ACC112 (cell line): ENCODE measurements at regions not wholly inside any gene's neighbourhood (a gene's known extent, or its start where the extent isn't known, plus 50 kb on each side); places are given as distances from the start of the nearest gene placed in this dataset.

Source experiments
- H2AFZ ChIP-seq: fragments of 200-600 bp; sonication (generic); one replicate; pipeline ENCODE4 v1.6.0; 2017; ENCODE audit warnings: antibody characterized with exemption, low read length; ENCODE audit not compliant: unreplicated experiment
- H3K27ac ChIP-seq: fragments of 200-600 bp; sonication (generic); 2 replicates; pipeline ENCODE4 v1.5.1; 2014; ENCODE audit warnings: low read depth, mild to moderate bottlenecking, antibody characterized with exemption, low read length, moderate library complexity
- H3K27me3 ChIP-seq: fragments of 200-600 bp; sonication (generic); 2 replicates; pipeline ENCODE4 v1.6.1; 2014; ENCODE audit warnings: mild to moderate bottlenecking, antibody characterized with exemption, low read length, moderate library complexity, mixed read lengths; ENCODE audit not compliant: insufficient read depth
- H3K36me3 ChIP-seq: fragments of 200-600 bp; sonication (generic); 2 replicates; pipeline ENCODE4 v1.6.1; 2016; ENCODE audit warnings: mild to moderate bottlenecking, antibody characterized with exemption, low read length, moderate library complexity, mixed read lengths; ENCODE audit not compliant: insufficient read depth
- H3K4me1 ChIP-seq: fragments of 200-600 bp; sonication (generic); one replicate; pipeline ENCODE4 v1.6.1; 2016; ENCODE audit warnings: low read length, mixed read lengths; ENCODE audit not compliant: insufficient read depth, unreplicated experiment, control insufficient read depth
- H3K4me3 ChIP-seq: fragments of 200-600 bp; sonication (generic); 2 replicates; pipeline ENCODE4 v1.5.1; 2014; ENCODE audit warnings: mild to moderate bottlenecking, low read depth, low read length
- H3K79me2 ChIP-seq: fragments of 200-600 bp; sonication (generic); one replicate; pipeline ENCODE4 v1.6.0; 2016; ENCODE audit warnings: low read length; ENCODE audit not compliant: control insufficient read depth, unreplicated experiment, insufficient read depth

GRCh38 chr2:74735009-74735408 is 81.0 kb downstream of the SEMA4F start:
- H3K27me3 ChIP-seq, result no peaks in the 10 kb centered on the region
- peak overlapping the region; percentile 91 for H2AFZ ChIP-seq
- peaks cover 3% of the 10 kb centered on the region; the same call in 1 of the 2 replicates for H3K36me3 ChIP-seq
- H3K4me3 ChIP-seq, result no peak overlapping the region
- no peaks in the 10 kb centered on the region for H3K79me2 ChIP-seq
- peak overlapping the region; percentile 40 for H3K27ac ChIP-seq
- peaks cover 24% of the 10 kb centered on the region for H3K4me1 ChIP-seq

GRCh38 chr2:74735564-74735963 is 81.5 kb downstream of the SEMA4F start:
- Histone ChIP-seq H3K36me3 (peaks cover 3% of the 10 kb centered on the region; the same call in 1 of the 2 replicates), H2AFZ (peak overlapping the region; percentile 91)

GRCh38 chr2:74736589-74736988 is 82.5 kb downstream of the SEMA4F start:
- Histone ChIP-seq H2AFZ (no peak overlapping the region), H3K4me3 (no peak overlapping the region), H3K79me2 (no peaks in the 10 kb centered on the region), H3K27ac (no peak overlapping the region), H3K36me3 (peaks cover 3% of the 10 kb centered on the region; the same call in 1 of the 2 replicates), H3K27me3 (no peaks in the 10 kb centered on the region), H3K4me1 (peaks cover 38% of the 10 kb centered on the region)

More at GRCh38 chr2:74735564-74735963, 81.5 kb downstream of the SEMA4F start:
- peak overlapping the region; percentile 40 for H3K27ac ChIP-seq
- H3K79me2 ChIP-seq, result no peaks in the 10 kb centered on the region
- no peak overlapping the region for H3K4me3 ChIP-seq
- no peaks in the 10 kb centered on the region for H3K27me3 ChIP-seq
- peaks cover 29% of the 10 kb centered on the region for H3K4me1 ChIP-seq

GRCh38 chr2:74738586-74738985 is 84.5 kb downstream of the SEMA4F start:
- Histone ChIP-seq H3K4me3 (no peak overlapping the region), H3K27me3 (no peaks in the 10 kb centered on the region), H3K4me1 (peaks cover 49% of the 10 kb centered on the region), H2AFZ (no peak overlapping the region), H3K36me3 (peaks cover 3% of the 10 kb centered on the region; the same call in 1 of the 2 replicates), H3K27ac (no peak overlapping the region), H3K79me2 (no peaks in the 10 kb centered on the region)

GRCh38 chr2:74739129-74739528 is 85.1 kb downstream of the SEMA4F start:
- H3K4me1 ChIP-seq, result peaks cover 49% of the 10 kb centered on the region
- no peak overlapping the region for H2AFZ ChIP-seq
- no peaks in the 10 kb centered on the region for H3K27me3 ChIP-seq
- no peak overlapping the region for H3K27ac ChIP-seq
- H3K79me2 ChIP-seq, result no peaks in the 10 kb centered on the region
- no peak overlapping the region for H3K4me3 ChIP-seq
- H3K36me3 ChIP-seq, result peaks cover 3% of the 10 kb centered on the region; the same call in 1 of the 2 replicates

GRCh38 chr2:74739733-74740241 is 85.7 kb downstream of the SEMA4F start:
- no peaks in the 10 kb centered on the region for H3K27me3 ChIP-seq
- H2AFZ ChIP-seq, result no peak overlapping the region
- H3K79me2 ChIP-seq, result no peaks in the 10 kb centered on the region
- H3K4me1 ChIP-seq, result peaks cover 49% of the 10 kb centered on the region
- no peak overlapping the region for H3K4me3 ChIP-seq
- H3K36me3 ChIP-seq, result peaks cover 3% of the 10 kb centered on the region; the same call in 1 of the 2 replicates
- peak overlapping the region; percentile 85; the same call in 1 of the 2 replicates for H3K27ac ChIP-seq

- no peaks in the 10 kb centered on the region for H3K27me3 ChIP-seq
- H3K4me1 ChIP-seq, result peaks cover 43% of the 10 kb centered on the region
- no peaks in the 10 kb centered on the region for H3K79me2 ChIP-seq
- peaks cover 3% of the 10 kb centered on the region; the same call in 1 of the 2 replicates for H3K36me3 ChIP-seq
- H2AFZ ChIP-seq, result peak overlapping the region; percentile 32
- H3K27ac ChIP-seq, result peak overlapping the region; percentile 85
- H3K4me3 ChIP-seq, result peak overlapping the region; percentile 53; the same call in 1 of the 2 replicates
Measured at GRCh38 chr2:74740395-74740740, 86.3 kb downstream of the SEMA4F start.

- Histone ChIP-seq H3K27me3 (no peaks in the 10 kb centered on the region), H3K4me3 (peak overlapping the region; percentile 53), H3K36me3 (peaks cover 3% of the 10 kb centered on the region; the same call in 1 of the 2 replicates), H2AFZ (peak overlapping the region; percentile 32), H3K27ac (peak overlapping the region; percentile 85), H3K4me1 (peaks cover 38% of the 10 kb centered on the region), H3K79me2 (no peaks in the 10 kb centered on the region)
Measured at GRCh38 chr2:74740741-74741431, 86.8 kb downstream of the SEMA4F start.

GRCh38 chr2:74741629-74742028 is 87.6 kb downstream of the SEMA4F start:
- Histone ChIP-seq H3K27me3 (no peaks in the 10 kb centered on the region), H3K36me3 (no peaks in the 10 kb centered on the region), H3K4me3 (peak overlapping the region; percentile 53; the same call in 1 of the 2 replicates), H2AFZ (peak overlapping the region; percentile 52), H3K79me2 (no peaks in the 10 kb centered on the region), H3K4me1 (peaks cover 37% of the 10 kb centered on the region), H3K27ac (peak overlapping the region; percentile 85)

- no peak overlapping the region for H2AFZ ChIP-seq
- H3K27me3 ChIP-seq, result no peaks in the 10 kb centered on the region
- peaks cover 42% of the 10 kb centered on the region for H3K4me1 ChIP-seq
- no peak overlapping the region for H3K27ac ChIP-seq
- no peaks in the 10 kb centered on the region for H3K36me3 ChIP-seq
- H3K79me2 ChIP-seq, result no peaks in the 10 kb centered on the region
- H3K4me3 ChIP-seq, result no peak overlapping the region
Measured at GRCh38 chr2:74742471-74742870, 88.4 kb downstream of the SEMA4F start.

GRCh38 chr2:74743039-74743438 is 89.0 kb downstream of the SEMA4F start:
- Histone ChIP-seq H3K27ac (no peak overlapping the region), H3K4me3 (no peak overlapping the region), H3K79me2 (no peaks in the 10 kb centered on the region), H3K27me3 (no peaks in the 10 kb centered on the region), H3K4me1 (peaks cover 47% of the 10 kb centered on the region), H3K36me3 (no peaks in the 10 kb centered on the region), H2AFZ (no peak overlapping the region)
